Parathyroid adenoma (tissue), 2 donors: ENCODE measurements at regions not wholly inside any gene's neighbourhood (a gene's known extent, or its start where the extent isn't known, plus 50 kb on each side); places are given as distances from the start of the nearest gene placed in this dataset.

Source experiments
- H2AFZ ChIP-seq: fragments of 300-600 bp; sonication (generic); one replicate; pipeline ENCODE4 v1.7.0; 2017; ENCODE audit warnings: antibody characterized with exemption, mild to moderate bottlenecking
- H3K27ac ChIP-seq: fragments of 300-600 bp; sonication (generic); one replicate; pipeline ENCODE4 v1.7.0; 2017
- H3K27me3 ChIP-seq: fragments of 300-600 bp; sonication (generic); one replicate; pipeline ENCODE4 v1.7.0; 2017; ENCODE audit warnings: low read length; ENCODE audit not compliant: control insufficient read depth, insufficient read depth
- H3K36me3 ChIP-seq: fragments of 300-600 bp; sonication (generic); one replicate; pipeline ENCODE4 v1.7.0; 2017; ENCODE audit warnings: low read length; ENCODE audit not compliant: control insufficient read depth, insufficient read depth
- H3K4me1 ChIP-seq: fragments of 300-600 bp; sonication (generic); one replicate; pipeline ENCODE4 v1.7.0; 2017; ENCODE audit warnings: control low read depth
- H3K4me2 ChIP-seq: fragments of 300-600 bp; sonication (generic); one replicate; pipeline ENCODE4 v1.7.0; 2017; ENCODE audit warnings: low read length
- H3K4me3 ChIP-seq: fragments of 300-600 bp; sonication (generic); one replicate; pipeline ENCODE4 v1.7.0; 2017; ENCODE audit warnings: low read depth, low read length
- H3K79me2 ChIP-seq: fragments of 300-600 bp; sonication (generic); one replicate; pipeline ENCODE4 v1.7.0; 2017; ENCODE audit warnings: control low read depth
- H3K9ac ChIP-seq: fragments of 300-600 bp; sonication (generic); one replicate; pipeline ENCODE4 v1.7.0; 2017; ENCODE audit warnings: mild to moderate bottlenecking
- H3K9me3 ChIP-seq: fragments of 300-600 bp; sonication (generic); one replicate; pipeline ENCODE4 v1.7.0; 2017; ENCODE audit warnings: low read length; ENCODE audit not compliant: control insufficient read depth
- TF ChIP-seq, protein P1 (sequence below): fragments of 300-600 bp; sonication (generic); IDR thresholded peaks from one replicate; pipeline ENCODE4 v1.7.0; 2017; ENCODE audit warnings: antibody characterized with exemption, mild to moderate bottlenecking
- donor health status: primary hyperparathyroidism.

DNA sequence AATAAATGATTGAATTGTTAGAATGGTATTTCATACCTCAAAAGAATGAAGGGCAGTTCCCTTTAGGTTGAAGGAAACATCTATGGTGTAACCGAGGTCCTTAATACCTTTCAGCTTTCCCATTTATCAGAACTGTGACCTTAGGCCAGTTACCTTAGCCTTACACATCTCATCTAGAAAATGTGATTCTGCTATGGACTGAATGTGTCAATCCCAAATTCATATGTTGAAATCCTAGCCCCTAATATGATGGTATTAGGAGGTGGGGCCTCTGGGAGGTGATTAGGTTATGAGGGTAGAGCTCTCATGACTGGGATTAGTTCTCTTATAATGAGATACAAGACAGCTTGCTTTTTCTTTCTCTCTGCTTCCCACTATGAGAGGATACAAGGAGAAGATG lies 441.9 kb downstream of the PLK2 start:
- Histone ChIP-seq H3K4me2 (no peak overlapping the region), H3K4me1 (no peaks in the 10 kb centered on the region), H3K4me3 (no peak overlapping the region), H3K9ac (no peak overlapping the region), H2AFZ (no peak overlapping the region), H3K9me3 (no peaks in the 10 kb centered on the region), H3K27ac (no peak overlapping the region), H3K79me2 (no peaks in the 10 kb centered on the region), H3K27me3 (no peaks in the 10 kb centered on the region), H3K36me3 (no peaks in the 10 kb centered on the region)
- TF ChIP-seq, protein P1, sequence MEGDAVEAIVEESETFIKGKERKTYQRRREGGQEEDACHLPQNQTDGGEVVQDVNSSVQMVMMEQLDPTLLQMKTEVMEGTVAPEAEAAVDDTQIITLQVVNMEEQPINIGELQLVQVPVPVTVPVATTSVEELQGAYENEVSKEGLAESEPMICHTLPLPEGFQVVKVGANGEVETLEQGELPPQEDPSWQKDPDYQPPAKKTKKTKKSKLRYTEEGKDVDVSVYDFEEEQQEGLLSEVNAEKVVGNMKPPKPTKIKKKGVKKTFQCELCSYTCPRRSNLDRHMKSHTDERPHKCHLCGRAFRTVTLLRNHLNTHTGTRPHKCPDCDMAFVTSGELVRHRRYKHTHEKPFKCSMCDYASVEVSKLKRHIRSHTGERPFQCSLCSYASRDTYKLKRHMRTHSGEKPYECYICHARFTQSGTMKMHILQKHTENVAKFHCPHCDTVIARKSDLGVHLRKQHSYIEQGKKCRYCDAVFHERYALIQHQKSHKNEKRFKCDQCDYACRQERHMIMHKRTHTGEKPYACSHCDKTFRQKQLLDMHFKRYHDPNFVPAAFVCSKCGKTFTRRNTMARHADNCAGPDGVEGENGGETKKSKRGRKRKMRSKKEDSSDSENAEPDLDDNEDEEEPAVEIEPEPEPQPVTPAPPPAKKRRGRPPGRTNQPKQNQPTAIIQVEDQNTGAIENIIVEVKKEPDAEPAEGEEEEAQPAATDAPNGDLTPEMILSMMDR: no peak

DNA sequence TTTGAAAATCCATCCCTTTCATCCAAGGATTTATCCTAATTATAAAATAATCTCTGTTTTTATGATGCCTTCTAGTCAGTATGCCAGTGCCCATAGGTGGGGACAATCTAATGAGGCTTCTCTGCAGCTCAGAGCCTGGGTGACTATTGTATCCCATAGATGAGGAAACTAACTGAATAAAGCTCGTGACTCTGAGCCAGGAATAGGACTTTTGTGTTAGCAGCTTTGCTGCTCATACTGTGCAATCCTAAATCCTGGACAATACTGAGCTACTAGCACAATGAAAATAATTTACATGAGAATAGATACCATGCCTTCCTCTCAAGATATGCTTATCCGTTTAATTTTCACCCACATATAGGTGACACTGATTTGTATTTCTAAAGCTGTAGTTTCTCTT lies 443.0 kb downstream of the PLK2 start:
- H3K79me2 ChIP-seq: no peaks in the 10 kb centered on the region
- no peaks in the 10 kb centered on the region for H3K27me3 ChIP-seq
- H3K27ac ChIP-seq: no peak overlapping the region
- no peak overlapping the region for H2AFZ ChIP-seq
- no peaks in the 10 kb centered on the region for H3K4me1 ChIP-seq
- no peaks in the 10 kb centered on the region for H3K36me3 ChIP-seq
- TF ChIP-seq, protein P1: no peak
- no peak overlapping the region for H3K4me2 ChIP-seq
- no peak overlapping the region for H3K9ac ChIP-seq
- no peak overlapping the region for H3K4me3 ChIP-seq
- no peaks in the 10 kb centered on the region for H3K9me3 ChIP-seq

DNA sequence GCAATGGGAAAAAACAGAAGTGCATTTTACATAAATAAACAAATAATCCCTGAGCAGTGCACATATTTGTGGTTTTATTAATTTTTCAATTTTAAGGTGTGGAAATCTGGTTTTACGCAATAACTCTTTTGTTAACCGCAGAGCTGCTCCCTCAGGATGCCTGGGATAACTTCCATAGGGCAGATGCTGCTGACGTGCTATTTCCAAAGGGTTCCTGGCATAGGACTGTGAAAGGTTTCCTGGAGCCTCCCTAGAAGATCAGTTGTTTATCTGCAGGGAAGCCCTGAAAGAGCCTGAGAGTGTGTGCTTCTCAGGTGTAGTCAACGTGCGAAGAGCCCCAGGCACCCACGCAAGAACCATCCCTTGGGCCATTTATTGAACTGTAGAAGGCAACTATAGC lies 443.5 kb downstream of the PLK2 start:
- no peak overlapping the region for H3K27ac ChIP-seq
- no peaks in the 10 kb centered on the region for H3K9me3 ChIP-seq
- no peaks in the 10 kb centered on the region for H3K4me1 ChIP-seq
- no peak overlapping the region for H3K4me2 ChIP-seq
- no peak overlapping the region for H3K9ac ChIP-seq
- no peak overlapping the region for H3K4me3 ChIP-seq
- TF ChIP-seq, protein P1: no peak
- no peaks in the 10 kb centered on the region for H3K79me2 ChIP-seq
- H2AFZ ChIP-seq: no peak overlapping the region
- H3K27me3 ChIP-seq: no peaks in the 10 kb centered on the region
- H3K36me3 ChIP-seq: no peaks in the 10 kb centered on the region

DNA sequence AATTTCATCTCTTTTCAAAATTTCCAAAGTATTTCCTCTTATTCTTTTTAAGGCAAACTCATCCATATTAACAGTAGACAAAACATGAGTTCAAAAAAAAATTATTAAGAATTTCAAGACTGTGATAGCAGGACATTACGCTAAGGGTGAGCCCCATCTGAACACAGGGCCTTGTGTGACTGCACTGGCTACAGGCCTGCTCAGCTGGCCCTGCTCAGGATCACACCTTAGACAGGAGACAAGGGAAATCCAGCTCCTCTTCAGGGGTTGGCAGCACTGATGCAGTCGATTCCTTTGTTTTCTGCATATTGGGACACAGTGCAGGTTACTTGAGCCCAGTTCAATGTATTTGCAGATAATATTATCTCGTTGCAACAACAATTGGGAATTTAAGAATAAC lies 444.7 kb downstream of the PLK2 start:
- Histone ChIP-seq H3K4me3 (no peak overlapping the region), H3K9me3 (no peaks in the 10 kb centered on the region), H2AFZ (no peak overlapping the region), H3K9ac (no peak overlapping the region), H3K4me2 (no peak overlapping the region), H3K79me2 (no peaks in the 10 kb centered on the region), H3K36me3 (no peaks in the 10 kb centered on the region), H3K4me1 (no peaks in the 10 kb centered on the region), H3K27me3 (no peaks in the 10 kb centered on the region), H3K27ac (no peak overlapping the region)
- TF ChIP-seq, protein P1: no peak

DNA sequence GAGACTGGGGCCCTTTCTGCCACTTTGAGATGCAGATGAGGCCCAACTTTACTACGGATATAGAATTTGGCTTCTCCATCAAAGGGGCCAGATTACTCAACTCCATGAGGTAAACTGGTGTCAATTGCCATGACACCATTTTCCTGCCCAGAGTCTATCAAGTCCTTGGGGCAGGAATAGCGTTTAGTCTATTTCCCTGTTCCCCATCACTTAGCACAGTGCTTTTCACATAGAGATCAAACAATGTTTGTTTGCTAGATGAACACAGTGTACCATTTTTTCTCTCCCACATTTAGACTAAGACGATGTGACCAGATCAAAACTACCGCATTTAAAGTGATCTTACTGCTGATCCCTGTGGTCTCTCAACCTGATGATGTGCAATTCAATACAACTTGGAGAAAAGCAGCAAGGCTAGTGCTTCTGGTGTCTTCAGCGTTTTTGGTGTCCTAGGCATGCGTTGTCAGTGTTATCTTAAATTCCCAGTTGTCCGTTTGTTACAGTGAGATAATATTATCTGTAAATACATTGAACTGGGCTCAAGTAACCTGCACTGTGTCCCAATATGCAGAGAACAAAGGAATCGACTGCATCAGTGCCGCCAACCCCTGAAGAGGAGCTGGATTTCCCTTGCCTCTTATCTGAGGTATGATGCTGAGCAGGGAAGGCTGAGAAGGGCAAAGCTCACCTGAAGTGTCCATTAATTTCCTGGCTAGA lies 446.2 kb downstream of the PLK2 start:
- Histone ChIP-seq H3K4me3 (no peak overlapping the region), H3K9ac (no peak overlapping the region), H3K36me3 (no peaks in the 10 kb centered on the region), H3K27me3 (no peaks in the 10 kb centered on the region), H3K9me3 (no peaks in the 10 kb centered on the region), H2AFZ (no peak overlapping the region), H3K79me2 (no peaks in the 10 kb centered on the region), H3K4me1 (no peaks in the 10 kb centered on the region), H3K4me2 (no peak overlapping the region), H3K27ac (no peak overlapping the region)
- TF ChIP-seq, protein P1: no peak
